ENCODE measurements at regions not wholly inside any gene's neighbourhood (a gene's known extent, or its start where the extent isn't known, plus 50 kb on each side); places are given as distances from the start of the nearest gene placed in this dataset.
"Not testable (repeated sequence)": the region's sequence is repeated elsewhere in the genome, so short reads cannot be mapped to it uniquely, and the experiment has no call there.

DNA sequence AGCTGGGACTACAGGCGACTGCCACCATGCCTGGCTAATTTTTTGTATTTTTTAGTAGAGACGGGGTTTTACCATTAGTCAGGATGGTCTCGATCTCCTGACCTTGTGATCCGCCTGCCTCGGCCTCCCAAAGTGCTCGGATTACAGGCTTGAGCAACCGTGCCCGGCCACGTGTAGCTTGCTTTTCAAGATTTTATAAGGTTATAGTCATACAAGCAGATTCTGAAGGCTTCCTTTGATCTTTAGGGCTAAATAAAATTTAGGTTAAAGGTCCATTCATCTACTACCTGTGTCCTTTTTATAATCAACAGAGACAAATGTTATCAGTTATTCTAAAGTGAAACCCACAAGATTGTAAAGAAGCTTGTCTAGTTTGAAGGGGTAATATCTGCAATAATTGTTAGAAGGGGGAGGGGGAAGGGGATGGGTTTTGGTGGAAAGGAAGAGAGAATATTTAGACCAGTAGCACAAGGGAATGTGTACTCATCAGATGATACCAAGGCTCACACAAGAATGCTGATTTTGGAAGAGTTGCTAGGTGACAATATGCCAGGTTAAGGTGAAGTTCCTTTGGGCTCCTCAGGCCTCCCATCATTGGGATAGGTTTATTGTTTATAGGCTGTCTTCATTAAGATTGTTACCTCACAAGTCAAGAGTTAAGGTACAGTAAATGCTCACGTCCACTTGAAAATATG lies 284.7 kb downstream of the ALDH8A1 start:
- no peak for DNase-seq

DNA sequence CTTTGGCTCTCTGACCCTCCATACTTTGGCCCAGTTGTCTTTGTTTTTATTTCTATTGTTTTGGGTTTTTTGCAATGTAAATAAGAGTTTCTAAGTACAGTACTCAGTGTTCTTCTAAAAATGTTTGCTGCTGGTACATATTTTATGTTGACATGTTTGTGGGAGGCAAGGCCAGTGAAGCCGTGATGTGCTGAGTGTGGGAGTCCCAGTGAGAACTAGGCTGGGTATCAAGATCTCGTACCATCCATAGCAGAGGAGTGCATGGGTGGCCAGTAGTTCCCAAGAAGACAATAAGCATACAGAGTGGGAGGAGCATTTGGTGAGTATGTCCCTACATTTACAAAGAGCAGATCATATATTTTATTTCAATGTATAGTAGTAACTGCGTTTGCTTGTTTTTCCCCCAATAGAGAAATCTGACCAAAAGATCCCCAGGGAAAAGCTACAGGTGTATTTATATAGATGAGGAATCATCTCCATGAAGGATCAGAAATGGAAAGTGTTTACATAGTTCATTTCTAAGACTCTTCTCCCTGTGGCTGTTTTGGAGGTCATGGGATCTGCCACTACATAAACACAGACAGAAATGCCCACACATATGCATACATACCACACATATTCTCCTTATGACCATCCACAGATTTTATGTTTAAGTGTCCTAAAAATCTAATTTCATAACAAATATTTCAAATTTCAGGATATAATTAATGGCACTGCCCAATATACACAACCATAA lies 285.9 kb downstream of the ALDH8A1 start:
- DNase-seq: no peak

- DNase-seq: no peak
These were observed 286.5 kb downstream of the ALDH8A1 start for GRCh38 chr6:134663356-134663755.

GRCh38 chr6:134662077-134662700 lies 287.7 kb downstream of the ALDH8A1 start:
- DNase-seq: no peak

GRCh38 chr6:134659885-134660284 lies 290.0 kb downstream of the ALDH8A1 start:
- DNase-seq: not testable (repeated sequence)

- no peak for DNase-seq
These were observed 291.3 kb downstream of the ALDH8A1 start for GRCh38 chr6:134658596-134658995.

- no peak for DNase-seq
These were observed 292.0 kb downstream of the ALDH8A1 start for GRCh38 chr6:134657751-134658527.

- DNase-seq: no peak
These were observed 292.6 kb downstream of the ALDH8A1 start for GRCh38 chr6:134657343-134657742.

- DNase-seq: no peak
These were observed 295.1 kb downstream of the ALDH8A1 start for GRCh38 chr6:134654751-134655150.

GRCh38 chr6:134651519-134651918 lies 298.4 kb downstream of the ALDH8A1 start:
- no peak for DNase-seq

DNA sequence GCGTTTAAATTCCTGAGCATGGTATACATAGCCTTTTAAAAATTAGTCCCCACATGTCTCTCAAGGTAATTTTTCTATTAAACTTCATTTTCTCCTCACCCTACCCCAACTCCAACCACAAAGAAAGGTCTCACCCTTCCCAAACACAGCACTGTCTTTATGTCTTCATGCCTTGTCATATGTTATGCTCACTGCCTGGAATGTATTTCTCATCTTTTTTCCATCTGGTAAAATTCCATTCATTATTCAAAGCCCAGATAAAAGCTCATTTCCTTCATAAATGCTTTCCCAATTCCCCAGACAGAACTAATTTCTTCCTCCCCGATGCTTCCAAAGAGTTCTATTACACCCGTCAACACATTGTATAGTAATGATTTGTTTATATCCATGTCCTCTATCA lies 302.0 kb downstream of the ALDH8A1 start:
- no peak for DNase-seq

GRCh38 chr6:134642819-134643218 lies 307.1 kb downstream of the ALDH8A1 start:
- no peak for DNase-seq

- DNase-seq: no peak
These were observed 307.6 kb downstream of the ALDH8A1 start for GRCh38 chr6:134642279-134642678.

DNA sequence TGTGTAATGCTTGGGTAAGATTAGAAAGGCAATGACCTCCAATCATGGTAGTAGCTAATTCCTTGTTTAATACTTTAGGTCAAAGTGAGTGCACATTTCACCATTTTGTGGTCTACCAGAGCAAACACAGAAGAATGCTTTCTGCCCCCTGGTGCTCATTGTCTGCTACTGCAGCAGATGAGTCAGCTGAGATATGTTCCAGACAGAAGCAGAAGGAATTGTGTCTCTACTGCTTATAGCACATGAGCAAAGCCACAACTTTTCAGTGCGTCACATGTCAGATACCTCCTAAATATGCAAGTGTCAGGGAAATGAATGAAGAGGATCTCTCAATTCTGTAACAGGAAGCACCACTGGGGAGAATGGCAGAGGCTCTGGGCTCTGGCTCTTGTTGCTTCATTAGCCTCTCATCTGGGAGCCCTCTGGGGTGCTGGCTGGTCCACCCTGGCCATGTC lies 308.9 kb downstream of the ALDH8A1 start:
- DNase-seq: peak; percentile 40

DNA sequence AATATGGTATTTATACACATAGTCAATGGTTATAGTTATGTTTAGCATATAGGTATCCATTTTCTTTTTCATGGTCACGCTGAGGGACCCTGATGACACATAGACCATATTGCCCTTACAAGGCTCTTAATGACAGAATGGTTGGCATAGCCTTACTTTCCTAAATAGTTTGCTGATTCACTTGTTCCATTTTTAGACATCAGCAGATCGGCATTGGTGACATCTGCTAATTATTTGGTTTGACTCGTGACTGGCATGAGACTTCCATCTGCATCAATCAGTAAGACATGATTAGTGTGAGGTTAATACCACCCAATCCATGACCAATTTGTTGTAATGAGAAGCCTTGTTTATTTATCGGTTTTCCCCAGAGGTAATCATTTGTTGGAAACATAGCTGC lies 309.7 kb downstream of the ALDH8A1 start:
- no peak for DNase-seq

DNA sequence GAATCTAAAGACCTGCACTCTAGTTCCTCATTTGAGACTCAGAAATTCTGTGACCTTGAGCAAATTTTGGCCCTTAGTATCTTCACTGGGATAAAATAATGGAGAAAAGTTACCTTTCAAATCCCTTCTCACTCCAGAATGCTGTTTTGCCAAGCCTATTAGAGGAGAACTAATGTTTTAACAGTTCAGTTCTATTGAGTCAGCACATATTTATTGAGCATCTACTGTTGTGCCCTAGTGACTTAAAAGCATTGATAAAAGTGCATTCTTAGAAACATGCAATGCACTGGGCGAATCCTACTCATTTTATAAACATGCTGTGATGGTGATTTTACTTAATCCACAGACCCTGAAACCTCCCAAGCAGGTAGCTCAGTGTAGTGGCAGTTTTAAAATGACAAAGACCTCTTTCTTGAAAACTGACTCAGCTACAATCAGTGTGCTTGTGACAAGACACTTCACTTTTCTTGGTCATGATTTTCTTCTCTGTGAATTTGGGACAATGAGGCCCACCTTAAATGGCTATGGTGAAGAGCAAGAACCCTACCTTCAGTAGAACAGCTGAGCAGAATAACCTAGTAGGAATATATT lies 312.0 kb downstream of the ALDH8A1 start:
- no peak for DNase-seq

GRCh38 chr6:134637282-134637681 lies 312.6 kb downstream of the ALDH8A1 start:
- DNase-seq: no peak

GRCh38 chr6:134636186-134636799 lies 313.6 kb downstream of the ALDH8A1 start:
- DNase-seq: no peak

DNA sequence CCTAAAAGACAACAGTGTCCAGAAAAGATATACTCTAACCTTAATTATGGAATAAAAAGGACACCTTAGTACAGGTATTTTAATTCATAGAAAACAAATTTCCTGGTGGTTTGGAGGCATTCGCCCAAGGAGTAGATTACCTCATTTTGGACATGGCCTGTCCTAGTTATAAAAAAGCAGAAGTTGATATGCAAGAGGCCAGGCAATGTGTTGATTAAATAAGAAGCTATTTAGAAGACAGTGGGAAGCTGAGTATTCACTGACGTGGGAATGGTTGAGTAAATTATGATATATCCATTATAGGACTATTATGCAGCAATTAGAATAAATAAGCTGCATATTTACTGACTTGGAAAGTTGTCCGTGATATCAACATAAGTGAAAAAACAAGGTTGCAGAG lies 314.9 kb downstream of the ALDH8A1 start:
- DNase-seq: no peak

DNA sequence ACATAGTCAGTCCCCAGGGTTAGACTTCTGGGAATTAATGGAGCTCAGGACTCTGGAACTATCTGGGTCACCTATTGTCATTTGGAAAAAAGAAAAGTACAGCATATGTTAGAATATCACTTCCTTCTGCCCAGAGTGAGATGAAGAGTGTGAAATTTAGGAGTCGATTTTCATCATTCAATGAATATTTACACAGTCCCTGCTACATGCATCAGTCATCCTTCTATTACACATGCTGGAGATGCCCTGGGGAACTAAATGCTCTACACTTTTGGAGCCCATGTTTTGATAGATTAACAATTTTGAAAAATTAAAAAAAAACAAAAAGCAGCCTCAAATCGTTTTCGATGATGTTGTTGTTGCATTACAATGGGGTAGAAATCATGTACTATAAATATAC lies 315.4 kb downstream of the ALDH8A1 start:
- DNase-seq: no peak

- not testable (repeated sequence) for DNase-seq
These were observed 315.3 kb upstream of the SGK1 start for GRCh38 chr6:134632982-134633940.

Data from NCI-H510A treated with DMSO at 0.1 percent for 48 hours (cell line).